ENCODE measurements at regions not wholly inside any gene's neighbourhood (a gene's known extent, or its start where the extent isn't known, plus 50 kb on each side); places are given as distances from the start of the nearest gene placed in this dataset.

DNA sequence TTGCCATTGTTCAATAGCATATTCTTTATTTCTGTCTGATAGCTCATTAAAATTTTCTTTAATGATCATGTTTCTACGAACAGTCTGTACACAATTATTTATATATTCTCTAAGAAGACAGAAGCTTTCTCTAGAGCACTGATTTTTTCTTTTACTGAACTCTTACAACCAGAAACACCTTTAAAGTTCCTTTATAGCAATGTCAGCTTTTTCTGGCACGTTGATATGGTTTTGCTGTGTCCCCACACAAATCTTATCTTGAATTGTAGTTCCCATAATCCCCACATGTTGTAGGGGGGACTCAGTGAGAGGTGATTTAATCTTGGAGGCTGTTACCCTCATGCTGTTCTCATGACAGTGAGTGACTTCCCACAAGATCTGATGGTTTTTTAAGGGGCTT lies 299.4 kb downstream of the PPARGC1A start:
- no peak overlapping the region for H2AFZ ChIP-seq (ENCODE audit: low read length)
- H3K4me1 ChIP-seq (ENCODE audit: insufficient read depth, low read length, poor library complexity, severe bottlenecking) = no peaks in the 10 kb centered on the region
- no peaks in the 10 kb centered on the region for H3F3A ChIP-seq (ENCODE audit: low read depth)
- no peaks in the 10 kb centered on the region for H3K27me3 ChIP-seq (ENCODE audit: insufficient read depth, low read length, poor library complexity, severe bottlenecking)
- no peak for TF ChIP-seq EZH2phosphoT487 (IDR thresholded peaks at IDR 0.05; ENCODE audit: borderline replicate concordance)
- TF ChIP-seq, protein P1, sequence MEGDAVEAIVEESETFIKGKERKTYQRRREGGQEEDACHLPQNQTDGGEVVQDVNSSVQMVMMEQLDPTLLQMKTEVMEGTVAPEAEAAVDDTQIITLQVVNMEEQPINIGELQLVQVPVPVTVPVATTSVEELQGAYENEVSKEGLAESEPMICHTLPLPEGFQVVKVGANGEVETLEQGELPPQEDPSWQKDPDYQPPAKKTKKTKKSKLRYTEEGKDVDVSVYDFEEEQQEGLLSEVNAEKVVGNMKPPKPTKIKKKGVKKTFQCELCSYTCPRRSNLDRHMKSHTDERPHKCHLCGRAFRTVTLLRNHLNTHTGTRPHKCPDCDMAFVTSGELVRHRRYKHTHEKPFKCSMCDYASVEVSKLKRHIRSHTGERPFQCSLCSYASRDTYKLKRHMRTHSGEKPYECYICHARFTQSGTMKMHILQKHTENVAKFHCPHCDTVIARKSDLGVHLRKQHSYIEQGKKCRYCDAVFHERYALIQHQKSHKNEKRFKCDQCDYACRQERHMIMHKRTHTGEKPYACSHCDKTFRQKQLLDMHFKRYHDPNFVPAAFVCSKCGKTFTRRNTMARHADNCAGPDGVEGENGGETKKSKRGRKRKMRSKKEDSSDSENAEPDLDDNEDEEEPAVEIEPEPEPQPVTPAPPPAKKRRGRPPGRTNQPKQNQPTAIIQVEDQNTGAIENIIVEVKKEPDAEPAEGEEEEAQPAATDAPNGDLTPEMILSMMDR (conservative IDR thresholded peaks at IDR 0.05; ENCODE audit: low read length) = no peak
- H3K4me2 ChIP-seq (ENCODE audit: low read depth, low read length, poor library complexity, severe bottlenecking) = no peak overlapping the region
- H3K9me2 ChIP-seq (replicated peaks; ENCODE audit: low read depth, low read length) = no peaks in the 10 kb centered on the region
- 0 out of 2 replicates have a peak, but pooled peaks cover 3% of the 10 kb centered on the region for H3K9me3 ChIP-seq (ENCODE audit: insufficient read depth, low read depth, low read length)
- H3K9ac ChIP-seq (ENCODE audit: low read depth, low read length, poor library complexity, severe bottlenecking) = no peak overlapping the region
- H3K79me2 ChIP-seq (ENCODE audit: insufficient read depth, low read length) = no peaks in the 10 kb centered on the region
- no peak overlapping the region for H3K4me3 ChIP-seq (ENCODE audit: low read length, poor library complexity, severe bottlenecking)
- H4K20me1 ChIP-seq (ENCODE audit: insufficient read depth, low read length, poor library complexity, severe bottlenecking) = no peaks in the 10 kb centered on the region
- H3K36me3 ChIP-seq (ENCODE audit: insufficient read depth, low read length) = no peaks in the 10 kb centered on the region

DNA sequence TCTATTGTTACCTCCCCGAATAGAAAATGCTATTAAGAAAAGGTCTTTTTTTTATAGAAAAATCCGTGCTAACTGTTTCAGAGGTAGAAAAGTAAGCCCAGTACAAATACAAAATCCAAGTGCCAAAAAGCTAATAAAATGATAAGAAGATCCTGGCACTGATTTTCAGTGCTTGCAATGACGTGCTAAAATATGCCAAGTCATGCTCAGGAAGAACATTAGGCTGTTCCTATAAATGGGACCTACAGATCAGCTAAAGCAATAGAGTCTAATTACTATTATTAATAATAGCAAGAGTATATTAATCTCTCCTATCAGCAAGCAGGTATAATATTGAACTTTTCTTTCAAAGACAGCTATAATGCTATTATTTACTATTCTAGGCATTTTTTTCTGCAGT lies 305.8 kb downstream of the PPARGC1A start:
- Histone ChIP-seq H3F3A (ENCODE audit: low read depth) (no peaks in the 10 kb centered on the region), H3K9me2 (replicated peaks; ENCODE audit: low read depth, low read length) (no peaks in the 10 kb centered on the region), H3K79me2 (ENCODE audit: insufficient read depth, low read length) (no peaks in the 10 kb centered on the region), H4K20me1 (ENCODE audit: insufficient read depth, low read length, poor library complexity, severe bottlenecking) (no peaks in the 10 kb centered on the region), H3K4me3 (ENCODE audit: low read length, poor library complexity, severe bottlenecking) (no peak overlapping the region), H3K4me1 (ENCODE audit: insufficient read depth, low read length, poor library complexity, severe bottlenecking) (no peaks in the 10 kb centered on the region), H3K27me3 (ENCODE audit: insufficient read depth, low read length, poor library complexity, severe bottlenecking) (no peaks in the 10 kb centered on the region), H3K4me2 (ENCODE audit: low read depth, low read length, poor library complexity, severe bottlenecking) (no peak overlapping the region), H2AFZ (ENCODE audit: low read length) (no peak overlapping the region), H3K36me3 (ENCODE audit: insufficient read depth, low read length) (no peaks in the 10 kb centered on the region), H3K9me3 (ENCODE audit: insufficient read depth, low read depth, low read length) (no peaks in the 10 kb centered on the region), H3K9ac (ENCODE audit: low read depth, low read length, poor library complexity, severe bottlenecking) (no peak overlapping the region)
- no peak for TF ChIP-seq EZH2phosphoT487 (IDR thresholded peaks at IDR 0.05; ENCODE audit: borderline replicate concordance)
- TF ChIP-seq, protein P1 (conservative IDR thresholded peaks at IDR 0.05; ENCODE audit: low read length) = no peak

DNA sequence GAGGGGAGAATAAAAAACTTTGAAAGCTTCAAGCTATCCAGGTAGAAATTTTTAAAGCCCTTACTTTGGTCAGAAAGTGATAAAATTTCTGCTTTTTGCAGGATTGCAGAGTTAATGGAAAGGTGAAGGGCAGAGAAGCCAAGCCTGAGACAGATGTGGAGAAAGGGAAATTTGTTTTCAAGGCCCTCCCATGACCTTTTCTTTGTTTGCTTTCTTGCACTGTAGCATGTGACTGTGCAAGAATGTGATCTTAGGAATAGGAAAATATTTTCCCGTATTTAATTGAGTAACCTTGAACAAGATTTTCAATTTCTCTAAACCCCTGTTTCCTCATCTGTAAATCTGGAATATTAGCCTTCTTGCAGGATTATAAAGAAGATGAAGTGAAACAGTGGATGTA lies 307.2 kb downstream of the PPARGC1A start:
- H3K4me3 ChIP-seq (ENCODE audit: low read length, poor library complexity, severe bottlenecking) = no peak overlapping the region
- H3K4me2 ChIP-seq (ENCODE audit: low read depth, low read length, poor library complexity, severe bottlenecking) = no peak overlapping the region
- no peaks in the 10 kb centered on the region for H4K20me1 ChIP-seq (ENCODE audit: insufficient read depth, low read length, poor library complexity, severe bottlenecking)
- no peaks in the 10 kb centered on the region for H3K79me2 ChIP-seq (ENCODE audit: insufficient read depth, low read length)
- TF ChIP-seq EZH2phosphoT487 (IDR thresholded peaks at IDR 0.05; ENCODE audit: borderline replicate concordance) = no peak
- TF ChIP-seq, protein P1 (conservative IDR thresholded peaks at IDR 0.05; ENCODE audit: low read length) = no peak
- H3K9me3 ChIP-seq (ENCODE audit: insufficient read depth, low read depth, low read length) = no peaks in the 10 kb centered on the region
- no peaks in the 10 kb centered on the region for H3K4me1 ChIP-seq (ENCODE audit: insufficient read depth, low read length, poor library complexity, severe bottlenecking)
- no peak overlapping the region for H3K9ac ChIP-seq (ENCODE audit: low read depth, low read length, poor library complexity, severe bottlenecking)
- no peaks in the 10 kb centered on the region for H3K36me3 ChIP-seq (ENCODE audit: insufficient read depth, low read length)
- no peak overlapping the region for H2AFZ ChIP-seq (ENCODE audit: low read length)
- H3K9me2 ChIP-seq (replicated peaks; ENCODE audit: low read depth, low read length) = no peaks in the 10 kb centered on the region
- H3F3A ChIP-seq (ENCODE audit: low read depth) = no peaks in the 10 kb centered on the region
- H3K27me3 ChIP-seq (ENCODE audit: insufficient read depth, low read length, poor library complexity, severe bottlenecking) = no peaks in the 10 kb centered on the region
